ENCODE measurements at regions not wholly inside any gene's neighbourhood (a gene's known extent, or its start where the extent isn't known, plus 50 kb on each side); places are given as distances from the start of the nearest gene placed in this dataset.
A peak's percentile ranks its signal among the peaks of the same experiment; 100 is the strongest.

GRCh38 chr13:111049791-111050538 is 65.1 kb upstream of the ARHGEF7 start:
- Mint-ChIP-seq H3K27ac (ENCODE audit: unreplicated experiment) (no peak overlapping the region), H3K4me3 (no peak overlapping the region), H3K9me3 (peaks cover 5% of the 10 kb centered on the region), H3K36me3 (ENCODE audit: low read depth) (no peaks in the 10 kb centered on the region), H3K27me3 (ENCODE audit: low read depth) (peaks cover 15% of the 10 kb centered on the region), H3K4me1 (no peaks in the 10 kb centered on the region)
- TF ChIP-seq CTCF (conservative IDR thresholded peaks at IDR 0.05) = peak; percentile 60
- DNase-seq (ENCODE audit: low read depth, low spot score) = no peak

DNA sequence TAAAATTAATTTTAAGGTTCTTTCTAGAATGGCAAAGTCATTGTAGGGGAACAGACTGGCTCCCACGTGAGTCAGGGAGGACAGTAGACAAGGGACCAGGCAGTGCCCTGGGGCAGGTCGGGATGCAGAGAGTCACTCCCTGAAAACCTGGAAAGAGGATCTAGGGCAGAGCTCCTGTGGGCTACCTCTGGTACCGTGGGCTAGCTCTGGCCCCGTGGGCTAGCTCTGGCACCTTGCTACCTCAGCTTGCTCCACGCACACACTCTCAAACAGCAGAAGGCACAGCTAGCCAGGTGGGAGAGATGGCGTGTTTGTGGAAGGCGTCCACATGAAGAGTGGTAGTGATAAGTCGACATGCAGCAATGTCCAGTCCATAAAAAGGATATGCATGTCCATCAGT is 66.7 kb upstream of the ARHGEF7 start:
- Mint-ChIP-seq H3K36me3 (ENCODE audit: low read depth) (peaks cover 3% of the 10 kb centered on the region), H3K27me3 (ENCODE audit: low read depth) (peaks cover 2% of the 10 kb centered on the region), H3K27ac (ENCODE audit: unreplicated experiment) (no peak overlapping the region), H3K9me3 (peaks cover 5% of the 10 kb centered on the region), H3K4me3 (no peak overlapping the region), H3K4me1 (peaks cover 4% of the 10 kb centered on the region)
- DNase-seq (ENCODE audit: low read depth, low spot score) = no peak
- TF ChIP-seq CTCF (conservative IDR thresholded peaks at IDR 0.05) = no peak

GRCh38 chr13:111047326-111047725 is 67.8 kb upstream of the ARHGEF7 start:
- Mint-ChIP-seq H3K4me3 (no peak overlapping the region), H3K9me3 (peaks cover 5% of the 10 kb centered on the region), H3K27ac (ENCODE audit: unreplicated experiment) (no peak overlapping the region), H3K27me3 (ENCODE audit: low read depth) (no peaks in the 10 kb centered on the region), H3K4me1 (peaks cover 4% of the 10 kb centered on the region), H3K36me3 (ENCODE audit: low read depth) (peaks cover 3% of the 10 kb centered on the region)
- DNase-seq (ENCODE audit: low read depth, low spot score) = no peak
- no peak for TF ChIP-seq CTCF (conservative IDR thresholded peaks at IDR 0.05)

DNA sequence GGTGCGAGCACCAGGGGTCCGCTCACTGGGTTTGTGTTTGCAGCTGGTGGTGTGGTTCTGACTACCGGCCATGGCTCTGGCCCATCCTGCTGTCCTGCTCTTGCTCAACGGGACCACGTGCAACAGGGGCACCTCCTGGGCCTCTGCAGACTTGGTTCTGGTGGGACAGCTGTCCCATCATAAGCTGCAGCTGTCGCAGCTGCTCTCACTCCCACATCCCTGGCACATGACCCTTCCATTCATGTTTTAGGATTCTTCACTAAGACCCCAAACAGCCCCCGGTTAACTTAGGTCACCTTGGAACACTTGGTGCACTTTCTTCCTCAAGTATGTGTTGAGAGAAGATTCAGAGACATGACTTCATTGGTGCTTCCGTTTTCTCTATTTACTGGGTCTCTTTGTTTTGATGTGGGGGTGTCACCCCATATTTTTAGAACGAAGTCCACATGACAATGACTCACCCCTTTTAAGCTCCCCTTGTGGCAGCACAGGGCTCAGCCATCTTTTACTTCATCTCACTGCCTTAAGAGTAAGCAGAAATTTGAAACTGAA is 68.4 kb upstream of the ARHGEF7 start:
- no peak for DNase-seq (ENCODE audit: low read depth, low spot score)
- H3K4me3 Mint-ChIP-seq = no peak overlapping the region
- peaks cover 3% of the 10 kb centered on the region for H3K36me3 Mint-ChIP-seq (ENCODE audit: low read depth)
- TF ChIP-seq CTCF (conservative IDR thresholded peaks at IDR 0.05) = no peak
- peaks cover 4% of the 10 kb centered on the region for H3K4me1 Mint-ChIP-seq
- H3K9me3 Mint-ChIP-seq = peaks cover 5% of the 10 kb centered on the region
- H3K27ac Mint-ChIP-seq (ENCODE audit: unreplicated experiment) = no peak overlapping the region
- H3K27me3 Mint-ChIP-seq (ENCODE audit: low read depth) = peaks cover 6% of the 10 kb centered on the region

DNA sequence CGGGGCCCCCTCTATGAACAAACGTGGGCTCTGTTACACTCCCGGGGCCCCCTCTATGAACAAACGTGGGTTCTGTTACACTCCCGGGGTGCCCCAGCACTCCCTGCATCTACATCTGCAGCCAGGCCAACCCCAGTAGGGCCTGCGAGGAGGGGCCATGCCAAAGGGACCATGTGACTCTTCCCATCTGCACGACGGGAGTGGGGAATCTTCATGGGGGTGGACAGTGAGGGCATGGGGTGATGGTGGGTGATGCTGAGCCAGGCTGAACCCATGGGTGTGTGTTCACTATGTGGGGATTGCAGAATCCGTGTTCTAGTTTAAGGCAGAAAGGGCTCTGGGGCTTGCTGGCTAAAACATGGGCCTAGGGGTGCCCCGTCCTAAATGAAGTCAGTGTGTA is 69.9 kb upstream of the ARHGEF7 start:
- H3K4me3 Mint-ChIP-seq = no peak overlapping the region
- TF ChIP-seq CTCF (conservative IDR thresholded peaks at IDR 0.05) = no peak
- peaks cover 4% of the 10 kb centered on the region for H3K4me1 Mint-ChIP-seq
- no peak overlapping the region for H3K27ac Mint-ChIP-seq (ENCODE audit: unreplicated experiment)
- H3K36me3 Mint-ChIP-seq (ENCODE audit: low read depth) = peaks cover 3% of the 10 kb centered on the region
- no peak for DNase-seq (ENCODE audit: low read depth, low spot score)
- peaks cover 5% of the 10 kb centered on the region for H3K9me3 Mint-ChIP-seq
- H3K27me3 Mint-ChIP-seq (ENCODE audit: low read depth) = peaks cover 9% of the 10 kb centered on the region

All from neural crest cell (in vitro differentiated cells).